Thyroid gland (tissue), 4 donors: ENCODE measurements at regions not wholly inside any gene's neighbourhood (a gene's known extent, or its start where the extent isn't known, plus 50 kb on each side); places are given as distances from the start of the nearest gene placed in this dataset.
"Not testable (repeated sequence)": the region's sequence is repeated elsewhere in the genome, so short reads cannot be mapped to it uniquely, and the experiment has no call there.

ENCODE experiments used
- DNase-seq, 2 donors: peaks; one replicate each; pipeline ENCODE4 v3.0.0-alpha.2; 2019
- H3K27ac ChIP-seq, 3 donors: fragments of 200-600 bp; sonication (generic); 1 replicate in 2 of 3; 2 replicates in 1 of 3; pipeline ENCODE4 v1.5.1; 2016 to 2019; ENCODE audit warnings: mild to moderate bottlenecking in 1 of 3, moderate library complexity in 1 of 3
- H3K27me3 ChIP-seq: fragments of 200-600 bp; sonication (generic); one replicate; pipeline ENCODE4 v1.5.1; 2019
- H3K36me3 ChIP-seq, 2 donors: fragments of 200-600 bp; sonication (generic); one replicate each; pipeline ENCODE4 v1.5.1; 2016 to 2019
- H3K4me1 ChIP-seq, 2 donors: fragments of 200-600 bp; sonication (generic); one replicate each; pipeline ENCODE4 v1.5.1; 2017 to 2019
- H3K4me3 ChIP-seq, 3 donors: fragments of 200-600 bp; sonication (generic); replicated peaks in 1 of 3; 1 replicate in 2 of 3; 2 replicates in 1 of 3; pipeline ENCODE4 v1.5.1; 2016; ENCODE audit warnings: mild to moderate bottlenecking in 1 of 3
- H3K9me3 ChIP-seq: fragments of 200-600 bp; sonication (generic); one replicate; pipeline ENCODE4 v1.5.1; 2017
- POLR2A ChIP-seq, 2 donors: fragments of 450-650 bp; IDR thresholded peaks; one replicate each; pipeline ENCODE4 v1.6.1; 2017; ENCODE audit warnings: antibody characterized with exemption in 2 of 2, mild to moderate bottlenecking in 2 of 2, moderate library complexity in 1 of 2
- WGBS, 2 donors: methylation state at CpG; one replicate each; pipeline ENCODE4 v1.1.5; 2017; 5-methylcytosine and 5-hydroxymethylcytosine counted together
- intact Hi-C: fragments of 100-400 bp; cut with DNase I; formaldehyde crosslinking; loops from one replicate; pipeline ENCODE4 v1.15.1; 2023
- TF ChIP-seq, protein P1 (sequence below), 6 experiments: fragments of 200-600 bp in 3 of 6; fragments of 450-650 bp in 3 of 6; sonication (generic) in 3 of 6; IDR thresholded peaks; one replicate each; pipeline ENCODE4 v1.5.1; 2016 to 2019; ENCODE audit warnings: antibody characterized with exemption in 6 of 6, mild to moderate bottlenecking in 2 of 6, inconsistent platforms in 1 of 6, moderate library complexity in 1 of 6

DNA sequence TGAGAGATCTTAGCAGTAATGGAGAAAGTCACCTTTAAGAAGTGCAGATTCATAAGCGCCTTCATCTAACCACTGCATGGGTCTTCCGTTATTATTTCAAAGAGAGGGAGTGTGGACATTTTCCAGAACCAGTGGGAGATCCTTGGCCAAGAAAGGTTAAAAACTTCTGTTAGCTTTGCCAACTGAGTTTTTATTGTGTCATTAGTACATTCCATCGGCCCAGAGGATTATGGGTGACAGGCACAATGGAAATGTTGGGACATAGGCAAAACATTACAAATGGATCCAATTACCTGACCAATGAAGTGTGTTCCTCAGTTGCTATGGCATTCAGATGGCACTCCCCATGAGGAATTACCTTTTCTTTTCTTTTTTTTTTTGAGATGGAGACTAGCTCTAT is 115.5 kb downstream of the PPIAL4G start:
- H3K4me3 ChIP-seq: no peak overlapping the region
- H3K27ac ChIP-seq: no peak overlapping the region
- H3K4me1 ChIP-seq: peaks cover 0 to 1% of the 10 kb centered on the region in 2 donors
- no peaks in the 10 kb centered on the region for H3K36me3 ChIP-seq
- H3K9me3 ChIP-seq: no peaks in the 10 kb centered on the region
- DNase-seq: no peak
- no peaks in the 10 kb centered on the region for H3K27me3 ChIP-seq
- intact Hi-C loops: no loop called here
- WGBS, 2 donors: 75 to 88% methylated on average over 3 of the region's 3 CpGs
- TF ChIP-seq POLR2A (IDR thresholded peaks at IDR 0.05): no peak
- TF ChIP-seq, protein P1, sequence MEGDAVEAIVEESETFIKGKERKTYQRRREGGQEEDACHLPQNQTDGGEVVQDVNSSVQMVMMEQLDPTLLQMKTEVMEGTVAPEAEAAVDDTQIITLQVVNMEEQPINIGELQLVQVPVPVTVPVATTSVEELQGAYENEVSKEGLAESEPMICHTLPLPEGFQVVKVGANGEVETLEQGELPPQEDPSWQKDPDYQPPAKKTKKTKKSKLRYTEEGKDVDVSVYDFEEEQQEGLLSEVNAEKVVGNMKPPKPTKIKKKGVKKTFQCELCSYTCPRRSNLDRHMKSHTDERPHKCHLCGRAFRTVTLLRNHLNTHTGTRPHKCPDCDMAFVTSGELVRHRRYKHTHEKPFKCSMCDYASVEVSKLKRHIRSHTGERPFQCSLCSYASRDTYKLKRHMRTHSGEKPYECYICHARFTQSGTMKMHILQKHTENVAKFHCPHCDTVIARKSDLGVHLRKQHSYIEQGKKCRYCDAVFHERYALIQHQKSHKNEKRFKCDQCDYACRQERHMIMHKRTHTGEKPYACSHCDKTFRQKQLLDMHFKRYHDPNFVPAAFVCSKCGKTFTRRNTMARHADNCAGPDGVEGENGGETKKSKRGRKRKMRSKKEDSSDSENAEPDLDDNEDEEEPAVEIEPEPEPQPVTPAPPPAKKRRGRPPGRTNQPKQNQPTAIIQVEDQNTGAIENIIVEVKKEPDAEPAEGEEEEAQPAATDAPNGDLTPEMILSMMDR (IDR thresholded peaks at IDR 0.05): no peak

DNA sequence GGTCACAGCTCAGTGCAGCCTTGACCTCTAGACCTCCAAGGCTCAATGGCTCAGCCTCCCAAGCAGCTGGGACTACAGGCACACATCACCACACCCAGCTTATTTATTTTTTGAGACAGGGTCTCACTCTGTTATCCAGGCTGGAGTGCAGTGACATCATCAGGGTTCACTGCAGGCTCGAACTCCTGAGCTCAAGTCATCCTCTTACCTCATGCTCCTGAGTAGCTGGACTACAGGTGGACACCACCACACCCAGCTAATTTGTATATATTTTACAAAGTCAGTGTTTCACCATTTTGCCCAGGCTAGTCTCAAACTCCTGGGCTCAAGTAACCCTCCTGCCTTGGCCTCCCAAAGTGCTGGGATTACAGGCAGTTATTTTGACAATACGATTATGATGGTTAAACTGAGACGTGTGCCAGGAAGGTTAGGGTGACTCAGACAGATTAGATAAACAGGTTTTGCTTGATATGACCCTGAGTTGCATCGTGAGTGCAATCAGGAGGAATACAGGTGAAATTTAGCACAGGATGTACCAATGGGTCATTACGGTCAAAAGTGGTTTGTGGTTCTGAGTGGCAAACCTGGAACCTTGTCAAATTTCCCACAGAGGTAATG is 116.9 kb downstream of the PPIAL4G start:
- WGBS, 2 donors: 81 to 87% methylated on average over 5 of the region's 5 CpGs
- peaks cover 11% of the 10 kb centered on the region for H3K27me3 ChIP-seq

GRCh38 chr1:148365151-148365550 is 118.0 kb downstream of the PPIAL4G start:
- Histone ChIP-seq H3K27me3 (peaks cover 12% of the 10 kb centered on the region), H3K4me1 (peaks cover 0 to 15% of the 10 kb centered on the region in 2 donors)
- intact Hi-C loops, H3K27ac ChIP-seq, H3K4me3 ChIP-seq, H3K36me3 ChIP-seq, DNase-seq, H3K9me3 ChIP-seq: not testable (repeated sequence)
- 61 to 71% methylated on average over 2 of the region's 2 CpGs for WGBS, 2 donors

More for the DNA sequence above, 116.9 kb downstream of the PPIAL4G start:
- H3K4me3 ChIP-seq, H3K27ac ChIP-seq, DNase-seq, intact Hi-C loops, H3K9me3 ChIP-seq, H3K36me3 ChIP-seq: not testable (repeated sequence)
- H3K4me1 ChIP-seq: peaks cover 0 to 15% of the 10 kb centered on the region in 2 donors

DNA sequence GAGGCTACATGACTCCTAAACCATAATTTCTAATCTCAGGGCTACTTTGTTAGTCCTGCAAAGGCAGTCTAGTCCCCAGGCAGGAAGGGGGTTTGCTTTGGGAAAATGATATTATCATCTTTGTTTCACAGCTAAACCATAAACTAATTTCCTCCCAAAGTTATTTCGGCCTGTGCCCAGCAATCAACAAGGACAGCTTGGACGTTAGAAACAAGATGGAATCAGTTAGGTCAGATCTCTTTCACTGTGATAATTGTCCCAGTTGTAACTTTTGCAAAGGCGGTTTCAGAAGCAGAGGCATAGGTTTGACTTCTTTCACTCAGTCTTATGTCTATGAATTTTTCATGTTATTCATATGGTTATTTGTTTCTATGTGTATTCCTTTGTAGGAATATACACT is 119.1 kb downstream of the PPIAL4G start:
- H3K36me3 ChIP-seq, intact Hi-C loops, H3K4me3 ChIP-seq, DNase-seq, H3K27ac ChIP-seq, H3K9me3 ChIP-seq: not testable (repeated sequence)
- Histone ChIP-seq H3K27me3 (peaks cover 12% of the 10 kb centered on the region), H3K4me1 (peaks cover 0 to 15% of the 10 kb centered on the region in 2 donors)
- 86 to 88% methylated on average over 3 of the region's 3 CpGs for WGBS, 2 donors

- DNase-seq: no peak
- intact Hi-C loops: no loop called here
- H3K36me3 ChIP-seq: no peaks in the 10 kb centered on the region
- no peak overlapping the region for H3K4me3 ChIP-seq
- no peaks in the 10 kb centered on the region for H3K9me3 ChIP-seq
- TF ChIP-seq POLR2A (IDR thresholded peaks at IDR 0.05): no peak
- TF ChIP-seq, protein P1 (IDR thresholded peaks at IDR 0.05): no peak
- H3K27ac ChIP-seq: no peak overlapping the region
- WGBS, 2 donors: 90 to 95% methylated on average over 2 of the region's 2 CpGs
- peaks cover 0 to 15% of the 10 kb centered on the region in 2 donors for H3K4me1 ChIP-seq
- H3K27me3 ChIP-seq: peaks cover 12% of the 10 kb centered on the region
These were observed 119.7 kb downstream of the PPIAL4G start for GRCh38 chr1:148363439-148363810.

GRCh38 chr1:148362626-148363438 is 120.3 kb downstream of the PPIAL4G start:
- whole genome bisulfite sequencing, 2 donors: 27 to 44% methylated on average over 22 to 29 of the region's 29 CpGs
- H3K4me1 ChIP-seq: peaks cover 0 to 15% of the 10 kb centered on the region in 2 donors
- H3K36me3 ChIP-seq: no peaks in the 10 kb centered on the region
- no peaks in the 10 kb centered on the region for H3K9me3 ChIP-seq
- H3K27me3 ChIP-seq: peaks cover 12% of the 10 kb centered on the region
- TF ChIP-seq POLR2A (IDR thresholded peaks at IDR 0.05): no peak
- TF ChIP-seq, protein P1 (IDR thresholded peaks at IDR 0.05): no peak
- no peak overlapping the region for H3K27ac ChIP-seq
- no peak overlapping the region for H3K4me3 ChIP-seq
- intact Hi-C loops: no loop called here
- DNase-seq: no peak
